ENCODE measurements at regions not wholly inside any gene's neighbourhood (a gene's known extent, or its start where the extent isn't known, plus 50 kb on each side); places are given as distances from the start of the nearest gene placed in this dataset.

DNA sequence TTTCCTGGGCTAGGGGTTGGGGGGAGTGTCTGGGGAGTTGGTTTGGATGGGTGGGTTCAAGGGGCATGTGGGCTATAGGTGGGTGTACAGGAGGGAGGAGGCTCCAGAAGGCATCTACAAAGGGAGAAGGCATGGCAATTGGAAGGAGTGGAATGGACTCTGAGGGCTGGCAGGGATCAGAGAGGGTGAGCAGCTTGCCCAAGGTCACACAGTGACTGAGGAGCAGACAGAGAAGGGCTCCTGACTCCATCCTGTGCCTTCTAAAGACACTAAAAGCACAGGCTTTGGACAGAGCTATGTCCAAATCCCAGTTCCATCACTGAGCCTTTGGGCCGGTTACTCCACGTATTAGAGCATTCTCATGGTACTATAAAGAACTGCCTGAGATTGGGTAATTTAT lies 151.8 kb downstream of the PTPRU start:
- TF ChIP-seq POLR2A (IDR thresholded peaks at IDR 0.05; ENCODE audit: low read length) (no peak), GATA1 (IDR thresholded peaks at IDR 0.05; ENCODE audit: low read depth, low read length) (no peak)

Data from erythroblast (primary cell).